ENCODE measurements at regions not wholly inside any gene's neighbourhood (a gene's known extent, or its start where the extent isn't known, plus 50 kb on each side); places are given as distances from the start of the nearest gene placed in this dataset.

DNA sequence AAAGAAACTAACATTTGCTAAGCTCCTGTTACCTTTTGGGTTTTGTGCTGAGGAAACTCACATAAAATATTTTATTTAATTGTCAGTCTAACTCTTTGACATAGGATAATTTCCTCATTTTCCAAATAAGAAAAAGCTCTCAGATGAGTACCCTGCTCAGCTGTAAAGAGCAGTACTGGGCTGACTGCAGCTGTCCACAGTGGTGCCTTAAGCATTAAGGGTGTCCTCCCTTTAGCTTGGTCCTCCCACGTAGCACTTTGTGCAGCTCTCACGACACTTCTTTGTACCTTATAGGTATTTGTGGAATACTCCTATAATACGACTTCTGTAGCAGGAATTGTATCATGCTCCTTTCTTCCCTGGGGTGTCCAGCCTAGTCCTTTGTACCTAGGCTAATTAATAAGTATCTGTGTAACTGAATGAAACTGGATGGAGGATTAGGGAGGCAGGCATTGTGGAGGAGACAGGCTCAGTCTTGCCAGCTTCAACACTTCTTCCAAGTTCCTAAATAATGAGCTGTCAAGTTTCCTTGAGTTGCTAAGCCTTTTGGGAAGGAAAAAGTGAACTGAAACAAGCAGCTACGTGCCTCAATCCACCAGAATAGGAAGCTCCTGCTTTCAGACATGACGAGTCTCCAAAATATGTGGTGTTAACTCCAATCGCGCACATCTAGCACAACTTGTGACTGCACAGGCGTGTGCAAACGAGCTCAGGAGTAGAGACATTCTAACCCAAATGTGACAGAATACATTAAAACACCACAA is 123.0 kb downstream of the SLC38A4 start:
- H4K20me1 ChIP-seq (ENCODE audit: insufficient read depth): no peaks in the 10 kb centered on the region
- TF ChIP-seq, protein P1, sequence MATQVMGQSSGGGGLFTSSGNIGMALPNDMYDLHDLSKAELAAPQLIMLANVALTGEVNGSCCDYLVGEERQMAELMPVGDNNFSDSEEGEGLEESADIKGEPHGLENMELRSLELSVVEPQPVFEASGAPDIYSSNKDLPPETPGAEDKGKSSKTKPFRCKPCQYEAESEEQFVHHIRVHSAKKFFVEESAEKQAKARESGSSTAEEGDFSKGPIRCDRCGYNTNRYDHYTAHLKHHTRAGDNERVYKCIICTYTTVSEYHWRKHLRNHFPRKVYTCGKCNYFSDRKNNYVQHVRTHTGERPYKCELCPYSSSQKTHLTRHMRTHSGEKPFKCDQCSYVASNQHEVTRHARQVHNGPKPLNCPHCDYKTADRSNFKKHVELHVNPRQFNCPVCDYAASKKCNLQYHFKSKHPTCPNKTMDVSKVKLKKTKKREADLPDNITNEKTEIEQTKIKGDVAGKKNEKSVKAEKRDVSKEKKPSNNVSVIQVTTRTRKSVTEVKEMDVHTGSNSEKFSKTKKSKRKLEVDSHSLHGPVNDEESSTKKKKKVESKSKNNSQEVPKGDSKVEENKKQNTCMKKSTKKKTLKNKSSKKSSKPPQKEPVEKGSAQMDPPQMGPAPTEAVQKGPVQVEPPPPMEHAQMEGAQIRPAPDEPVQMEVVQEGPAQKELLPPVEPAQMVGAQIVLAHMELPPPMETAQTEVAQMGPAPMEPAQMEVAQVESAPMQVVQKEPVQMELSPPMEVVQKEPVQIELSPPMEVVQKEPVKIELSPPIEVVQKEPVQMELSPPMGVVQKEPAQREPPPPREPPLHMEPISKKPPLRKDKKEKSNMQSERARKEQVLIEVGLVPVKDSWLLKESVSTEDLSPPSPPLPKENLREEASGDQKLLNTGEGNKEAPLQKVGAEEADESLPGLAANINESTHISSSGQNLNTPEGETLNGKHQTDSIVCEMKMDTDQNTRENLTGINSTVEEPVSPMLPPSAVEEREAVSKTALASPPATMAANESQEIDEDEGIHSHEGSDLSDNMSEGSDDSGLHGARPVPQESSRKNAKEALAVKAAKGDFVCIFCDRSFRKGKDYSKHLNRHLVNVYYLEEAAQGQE (IDR thresholded peaks at IDR 0.05; ENCODE audit: borderline replicate concordance): no peak
- TF ChIP-seq EZH2 (IDR thresholded peaks at IDR 0.05; ENCODE audit: borderline replicate concordance, insufficient read depth, low read length, poor library complexity, severe bottlenecking) (no peak), SMC3 (conservative IDR thresholded peaks at IDR 0.05; ENCODE audit: poor library complexity) (no peak)
- no peak overlapping the region for H3K4me2 ChIP-seq (ENCODE audit: low read length)
- no peaks in the 10 kb centered on the region for H3K79me2 ChIP-seq (replicated peaks; ENCODE audit: insufficient read depth, low read length)
- no peak overlapping the region for H3K9ac ChIP-seq (ENCODE audit: low read length)
- no peaks in the 10 kb centered on the region for H3F3A ChIP-seq (ENCODE audit: insufficient read depth, low read length, poor library complexity, severe bottlenecking)
- H3K27ac ChIP-seq (ENCODE audit: low read length): no peak overlapping the region
- no peaks in the 10 kb centered on the region for H3K9me3 ChIP-seq (ENCODE audit: low read length)
- no peak overlapping the region for H2AFZ ChIP-seq (ENCODE audit: low read depth, low read length)
- H3K36me3 ChIP-seq (ENCODE audit: insufficient read depth, low read length): no peaks in the 10 kb centered on the region
- no peak overlapping the region for H3K4me3 ChIP-seq (ENCODE audit: low read length)
- no peaks in the 10 kb centered on the region for H3K27me3 ChIP-seq (ENCODE audit: insufficient read depth, low read depth, low read length)
- no peaks in the 10 kb centered on the region for H3K9me2 ChIP-seq (ENCODE audit: insufficient read depth, low read length)

DNA sequence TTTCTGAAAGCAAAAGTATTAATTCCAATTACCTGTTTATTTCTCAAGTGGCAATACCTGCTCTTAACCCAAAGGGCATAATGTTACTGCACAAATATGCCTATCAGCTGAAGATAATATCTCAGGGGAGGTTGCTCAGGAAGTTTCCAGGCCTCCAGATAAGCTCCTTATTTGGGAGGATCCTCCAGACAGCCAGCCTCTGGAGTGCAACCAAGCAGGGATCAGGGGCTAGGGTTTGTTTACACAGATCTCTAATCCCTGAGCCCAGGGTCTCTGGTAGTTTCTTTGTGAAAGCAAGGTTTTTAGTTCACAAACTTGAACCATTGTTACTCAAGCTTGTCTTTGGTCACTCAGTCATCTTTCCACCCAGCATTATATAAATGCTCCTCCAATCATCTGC is 124.4 kb downstream of the SLC38A4 start:
- Histone ChIP-seq H3F3A (ENCODE audit: insufficient read depth, low read length, poor library complexity, severe bottlenecking) (no peaks in the 10 kb centered on the region), H3K27me3 (ENCODE audit: insufficient read depth, low read depth, low read length) (no peaks in the 10 kb centered on the region), H2AFZ (ENCODE audit: low read depth, low read length) (no peak overlapping the region), H3K4me2 (ENCODE audit: low read length) (no peak overlapping the region), H3K79me2 (replicated peaks; ENCODE audit: insufficient read depth, low read length) (no peaks in the 10 kb centered on the region), H3K4me3 (ENCODE audit: low read length) (no peak overlapping the region), H4K20me1 (ENCODE audit: insufficient read depth) (no peaks in the 10 kb centered on the region), H3K36me3 (ENCODE audit: insufficient read depth, low read length) (no peaks in the 10 kb centered on the region), H3K27ac (ENCODE audit: low read length) (no peak overlapping the region), H3K9ac (ENCODE audit: low read length) (no peak overlapping the region), H3K9me2 (ENCODE audit: insufficient read depth, low read length) (no peaks in the 10 kb centered on the region), H3K9me3 (ENCODE audit: low read length) (no peaks in the 10 kb centered on the region)
- TF ChIP-seq TAF1 (IDR thresholded peaks at IDR 0.05; ENCODE audit: low read depth): no peak
- TF ChIP-seq POLR2AphosphoS5 (IDR thresholded peaks at IDR 0.05): no peak
- no peak for TF ChIP-seq EZH2 (IDR thresholded peaks at IDR 0.05; ENCODE audit: borderline replicate concordance, insufficient read depth, low read length, poor library complexity, severe bottlenecking)
- TF ChIP-seq MXI1 (conservative IDR thresholded peaks at IDR 0.05; ENCODE audit: poor library complexity, severe bottlenecking): no peak
- no peak for TF ChIP-seq EP300 (conservative IDR thresholded peaks at IDR 0.05; ENCODE audit: poor library complexity, severe bottlenecking)
- no peak for TF ChIP-seq RAD21 (conservative IDR thresholded peaks at IDR 0.05)
- TF ChIP-seq SMC3 (conservative IDR thresholded peaks at IDR 0.05; ENCODE audit: poor library complexity): no peak
- TF ChIP-seq, protein P1 (IDR thresholded peaks at IDR 0.05; ENCODE audit: borderline replicate concordance): no peak
- TF ChIP-seq, protein P2, sequence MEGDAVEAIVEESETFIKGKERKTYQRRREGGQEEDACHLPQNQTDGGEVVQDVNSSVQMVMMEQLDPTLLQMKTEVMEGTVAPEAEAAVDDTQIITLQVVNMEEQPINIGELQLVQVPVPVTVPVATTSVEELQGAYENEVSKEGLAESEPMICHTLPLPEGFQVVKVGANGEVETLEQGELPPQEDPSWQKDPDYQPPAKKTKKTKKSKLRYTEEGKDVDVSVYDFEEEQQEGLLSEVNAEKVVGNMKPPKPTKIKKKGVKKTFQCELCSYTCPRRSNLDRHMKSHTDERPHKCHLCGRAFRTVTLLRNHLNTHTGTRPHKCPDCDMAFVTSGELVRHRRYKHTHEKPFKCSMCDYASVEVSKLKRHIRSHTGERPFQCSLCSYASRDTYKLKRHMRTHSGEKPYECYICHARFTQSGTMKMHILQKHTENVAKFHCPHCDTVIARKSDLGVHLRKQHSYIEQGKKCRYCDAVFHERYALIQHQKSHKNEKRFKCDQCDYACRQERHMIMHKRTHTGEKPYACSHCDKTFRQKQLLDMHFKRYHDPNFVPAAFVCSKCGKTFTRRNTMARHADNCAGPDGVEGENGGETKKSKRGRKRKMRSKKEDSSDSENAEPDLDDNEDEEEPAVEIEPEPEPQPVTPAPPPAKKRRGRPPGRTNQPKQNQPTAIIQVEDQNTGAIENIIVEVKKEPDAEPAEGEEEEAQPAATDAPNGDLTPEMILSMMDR (IDR thresholded peaks at IDR 0.05; ENCODE audit: poor library complexity, severe bottlenecking): no peak
